B cell (primary cell): ENCODE measurements at regions not wholly inside any gene's neighbourhood (a gene's known extent, or its start where the extent isn't known, plus 50 kb on each side); places are given as distances from the start of the nearest gene placed in this dataset.

Experiments
- CTCF ChIP-seq: fragments of 200-600 bp; IDR thresholded peaks from one replicate; pipeline ENCODE4 v1.8.0; 2022; ENCODE audit warnings: antibody characterized with exemption, mild to moderate bottlenecking
- EZH2 ChIP-seq: IDR thresholded peaks from 2 replicates; pipeline ENCODE4 v1.6.1; 2012; ENCODE audit warnings: borderline replicate concordance, low read depth, mild to moderate bottlenecking, moderate library complexity, low read length; ENCODE audit not compliant: insufficient read depth, poor library complexity, severe bottlenecking

DNA sequence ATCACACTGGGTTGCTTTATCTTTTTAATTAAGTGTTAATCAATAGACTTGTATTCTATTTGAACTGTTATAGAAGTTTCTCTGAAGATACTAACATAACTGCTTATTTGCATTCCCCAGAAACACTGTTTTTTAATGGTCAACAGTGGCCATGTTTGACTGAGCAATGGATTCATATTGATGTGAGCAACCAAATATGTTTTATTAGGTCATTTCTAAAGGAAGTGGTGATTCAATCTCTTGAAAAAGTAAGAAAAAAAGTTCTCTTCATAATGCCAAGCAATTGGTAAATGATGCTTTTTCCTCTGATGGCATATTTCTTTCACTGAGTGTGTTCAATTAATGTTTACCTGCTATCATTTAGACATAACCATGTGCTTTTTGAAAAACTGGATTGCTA, 593.0 kb upstream of the CITED2 start:
- TF ChIP-seq EZH2 (no peak), CTCF (no peak)
